DND-41 (cell line): ENCODE measurements at regions not wholly inside any gene's neighbourhood (a gene's known extent, or its start where the extent isn't known, plus 50 kb on each side); places are given as distances from the start of the nearest gene placed in this dataset.

Source experiments
- CTCF ChIP-seq: IDR thresholded peaks from 2 replicates; pipeline ENCODE4 v1.5.1; 2012; ENCODE audit warnings: borderline replicate concordance, low read length, moderate library complexity, mild to moderate bottlenecking; ENCODE audit not compliant: poor library complexity, severe bottlenecking; ENCODE audit errors: extremely low read depth
- EZH2 ChIP-seq: IDR thresholded peaks from 3 replicates; pipeline ENCODE4 v1.6.1; 2012; ENCODE audit warnings: borderline replicate concordance, low read depth, mild to moderate bottlenecking, moderate library complexity, low read length, inconsistent platforms; ENCODE audit not compliant: severe bottlenecking

GRCh38 chr4:28354880-28355656, 1494.4 kb downstream of the STIM2 start:
- TF ChIP-seq CTCF (no peak), EZH2 (no peak)
